ENCODE measurements at regions not wholly inside any gene's neighbourhood (a gene's known extent, or its start where the extent isn't known, plus 50 kb on each side); places are given as distances from the start of the nearest gene placed in this dataset.

DNA sequence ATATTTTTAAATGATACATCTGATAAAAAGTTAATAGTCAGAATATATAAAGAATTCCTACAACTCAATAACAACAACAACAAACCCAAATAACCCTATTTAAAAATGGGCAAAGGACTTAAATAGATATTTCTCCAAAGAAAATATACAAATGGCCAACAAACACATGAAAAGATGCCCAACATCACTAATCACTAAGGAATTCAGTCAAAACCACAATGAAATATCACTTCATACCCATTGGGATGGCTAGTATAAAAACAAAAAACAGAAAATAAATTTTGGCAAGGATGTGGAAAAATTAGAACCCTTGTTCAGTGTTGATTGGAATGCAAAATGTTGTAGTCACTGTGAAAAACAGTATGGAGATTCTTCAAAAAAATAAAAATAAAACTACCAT lies 184.8 kb upstream of the RAB4A start:
- H2AFZ ChIP-seq (ENCODE audit: low read length) = no peak overlapping the region
- peaks cover 24% of the 10 kb centered on the region for H3K9me3 ChIP-seq (ENCODE audit: low read length)
- H3K4me2 ChIP-seq (ENCODE audit: low read depth, low read length) = no peak overlapping the region
- no peak for ATAC-seq
- H3K9ac ChIP-seq (ENCODE audit: insufficient read depth, low read depth, low read length) = no peak overlapping the region
- no peak for DNase-seq (ENCODE audit: low spot score)
- H3K4me1 ChIP-seq (ENCODE audit: insufficient read depth, low read length) = peaks cover 19% of the 10 kb centered on the region
- no peaks in the 10 kb centered on the region for H3K36me3 ChIP-seq (replicated peaks in 1 of 2; ENCODE audit: control insufficient read depth in 1 of 2, insufficient read depth in 2 of 2, low read length in 2 of 2)
- BruUV-seq (replicated peaks) = no TSS peak
- H3K4me3 ChIP-seq (replicated peaks in 1 of 3; ENCODE audit: insufficient read depth in 1 of 3, low read depth in 2 of 3, low read length in 3 of 3) = no peak overlapping the region
- no peaks in the 10 kb centered on the region for H3K79me2 ChIP-seq (ENCODE audit: insufficient read depth, low read length)
- no peak overlapping the region for H3K27ac ChIP-seq (ENCODE audit: extremely low read length, insufficient read depth, low read length)
- TF ChIP-seq, protein P1, sequence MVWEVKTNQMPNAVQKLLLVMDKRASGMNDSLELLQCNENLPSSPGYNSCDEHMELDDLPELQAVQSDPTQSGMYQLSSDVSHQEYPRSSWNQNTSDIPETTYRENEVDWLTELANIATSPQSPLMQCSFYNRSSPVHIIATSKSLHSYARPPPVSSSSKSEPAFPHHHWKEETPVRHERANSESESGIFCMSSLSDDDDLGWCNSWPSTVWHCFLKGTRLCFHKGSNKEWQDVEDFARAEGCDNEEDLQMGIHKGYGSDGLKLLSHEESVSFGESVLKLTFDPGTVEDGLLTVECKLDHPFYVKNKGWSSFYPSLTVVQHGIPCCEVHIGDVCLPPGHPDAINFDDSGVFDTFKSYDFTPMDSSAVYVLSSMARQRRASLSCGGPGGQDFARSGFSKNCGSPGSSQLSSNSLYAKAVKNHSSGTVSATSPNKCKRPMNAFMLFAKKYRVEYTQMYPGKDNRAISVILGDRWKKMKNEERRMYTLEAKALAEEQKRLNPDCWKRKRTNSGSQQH (CRISPR knock-in tag; IDR thresholded peaks at IDR 0.05; ENCODE audit: low read depth) = no peak
- no peak for TF ChIP-seq ARID2 (CRISPR knock-in tag; IDR thresholded peaks at IDR 0.05; ENCODE audit: borderline replicate concordance)
- no peak for TF ChIP-seq ZNF333 (CRISPR knock-in tag; IDR thresholded peaks at IDR 0.05; ENCODE audit: borderline replicate concordance)
- no peak for TF ChIP-seq FOXA3 (CRISPR knock-in tag; IDR thresholded peaks at IDR 0.05)
- no peak for TF ChIP-seq ZNF367 (CRISPR knock-in tag; IDR thresholded peaks at IDR 0.05; ENCODE audit: borderline replicate concordance)
- TF ChIP-seq NR1H2 (CRISPR knock-in tag; IDR thresholded peaks at IDR 0.05; ENCODE audit: borderline replicate concordance, low read depth) = no peak
- TF ChIP-seq ZNF574 (CRISPR knock-in tag; IDR thresholded peaks at IDR 0.05) = no peak
- no peak for TF ChIP-seq DNMT3B (CRISPR knock-in tag; conservative IDR thresholded peaks at IDR 0.05)
- TF ChIP-seq THYN1 (CRISPR knock-in tag; IDR thresholded peaks at IDR 0.05; ENCODE audit: borderline replicate concordance, low read depth) = no peak
- TF ChIP-seq REST (IDR thresholded peaks at IDR 0.05; ENCODE audit: borderline replicate concordance in 1 of 2, low read depth in 1 of 2, low read length in 2 of 2) = no peak
- TF ChIP-seq ZNF317 (CRISPR knock-in tag; IDR thresholded peaks at IDR 0.05) = no peak
- TF ChIP-seq PHF5A (CRISPR knock-in tag; IDR thresholded peaks at IDR 0.05; ENCODE audit: low read depth, unreplicated experiment) = no peak
- TF ChIP-seq GMEB1 (CRISPR knock-in tag; IDR thresholded peaks at IDR 0.05; ENCODE audit: borderline replicate concordance) = no peak
- no peak for FAIRE-seq
- CTCF ChIA-PET (ENCODE audit: low intra/inter-chr PET ratio, low total read pairs) = no interaction called here
- POLR2A ChIA-PET = no interaction called here
- intact Hi-C loops (cut with micrococcal nuclease; ENCODE audit: unreplicated experiment) = no loop called here
- H3K27me3 ChIP-seq (ENCODE audit: control insufficient read depth in 1 of 2, insufficient read depth in 2 of 2, low read length in 2 of 2) = no peaks in the 10 kb centered on the region
- no peaks in the 10 kb centered on the region for H4K20me1 ChIP-seq (ENCODE audit: insufficient read depth, low read length)
- in situ Hi-C loops (cut with HindIII; ENCODE audit: extremely low pct_ligation_motif_present, low pct_unique_long_range_greater_than_20kb) = no loop called here

Measured in HepG2 (cell line).